Sigmoid colon (tissue), 4 donors: ENCODE measurements at regions not wholly inside any gene's neighbourhood (a gene's known extent, or its start where the extent isn't known, plus 50 kb on each side); places are given as distances from the start of the nearest gene placed in this dataset.

Experiments
- POLR2AphosphoS5 ChIP-seq, 4 donors: sonication (generic); formaldehyde crosslinking; IDR thresholded peaks; one replicate each; pipeline ENCODE4 v1.6.1; 2017; ENCODE audit warnings: antibody characterized with exemption in 4 of 4
- TF ChIP-seq, protein P1 (sequence below), 4 experiments: fragments of 450-650 bp in 3 of 4; fragments of 200-600 bp in 1 of 4; IDR thresholded peaks; one replicate each; pipeline ENCODE4 v1.5.1; 2016 to 2019; ENCODE audit warnings: antibody characterized with exemption in 4 of 4, mild to moderate bottlenecking in 3 of 4, moderate library complexity in 2 of 4

DNA sequence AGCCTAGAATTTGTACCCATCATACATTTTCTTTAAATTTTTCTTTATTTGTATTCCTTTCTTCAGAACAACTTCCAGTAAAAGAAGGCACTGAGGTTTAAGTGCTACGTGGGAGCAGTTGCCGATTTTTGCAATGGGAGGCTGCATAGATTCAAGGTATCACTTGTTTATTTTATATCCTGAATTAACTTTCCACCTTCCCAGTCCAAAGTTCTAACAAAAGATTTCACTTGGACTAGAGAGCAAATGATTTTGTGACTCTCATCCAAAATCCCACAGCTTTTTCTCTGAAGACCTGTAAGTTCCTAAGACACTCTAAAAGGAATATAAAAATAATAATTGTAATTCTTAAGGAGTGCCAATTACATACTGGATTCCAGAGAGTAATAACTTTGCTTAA, 139.1 kb upstream of the SPRY4 start:
- TF ChIP-seq POLR2AphosphoS5 (IDR thresholded peaks at IDR 0.05), result no peak
- TF ChIP-seq, protein P1, sequence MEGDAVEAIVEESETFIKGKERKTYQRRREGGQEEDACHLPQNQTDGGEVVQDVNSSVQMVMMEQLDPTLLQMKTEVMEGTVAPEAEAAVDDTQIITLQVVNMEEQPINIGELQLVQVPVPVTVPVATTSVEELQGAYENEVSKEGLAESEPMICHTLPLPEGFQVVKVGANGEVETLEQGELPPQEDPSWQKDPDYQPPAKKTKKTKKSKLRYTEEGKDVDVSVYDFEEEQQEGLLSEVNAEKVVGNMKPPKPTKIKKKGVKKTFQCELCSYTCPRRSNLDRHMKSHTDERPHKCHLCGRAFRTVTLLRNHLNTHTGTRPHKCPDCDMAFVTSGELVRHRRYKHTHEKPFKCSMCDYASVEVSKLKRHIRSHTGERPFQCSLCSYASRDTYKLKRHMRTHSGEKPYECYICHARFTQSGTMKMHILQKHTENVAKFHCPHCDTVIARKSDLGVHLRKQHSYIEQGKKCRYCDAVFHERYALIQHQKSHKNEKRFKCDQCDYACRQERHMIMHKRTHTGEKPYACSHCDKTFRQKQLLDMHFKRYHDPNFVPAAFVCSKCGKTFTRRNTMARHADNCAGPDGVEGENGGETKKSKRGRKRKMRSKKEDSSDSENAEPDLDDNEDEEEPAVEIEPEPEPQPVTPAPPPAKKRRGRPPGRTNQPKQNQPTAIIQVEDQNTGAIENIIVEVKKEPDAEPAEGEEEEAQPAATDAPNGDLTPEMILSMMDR (IDR thresholded peaks at IDR 0.05), result no peak
